Epithelial cell of prostate (primary cell): ENCODE measurements at regions not wholly inside any gene's neighbourhood (a gene's known extent, or its start where the extent isn't known, plus 50 kb on each side); places are given as distances from the start of the nearest gene placed in this dataset.

Source experiments
- DNase-seq: peaks from one replicate; pipeline ENCODE4 v3.0.0-alpha.2; 2011; ENCODE audit warnings: low read depth, low spot score
- H3K27ac ChIP-seq: fragments of 450-650 bp; 2 replicates; pipeline ENCODE4 v1.5.1; 2017; ENCODE audit warnings: mild to moderate bottlenecking

DNA sequence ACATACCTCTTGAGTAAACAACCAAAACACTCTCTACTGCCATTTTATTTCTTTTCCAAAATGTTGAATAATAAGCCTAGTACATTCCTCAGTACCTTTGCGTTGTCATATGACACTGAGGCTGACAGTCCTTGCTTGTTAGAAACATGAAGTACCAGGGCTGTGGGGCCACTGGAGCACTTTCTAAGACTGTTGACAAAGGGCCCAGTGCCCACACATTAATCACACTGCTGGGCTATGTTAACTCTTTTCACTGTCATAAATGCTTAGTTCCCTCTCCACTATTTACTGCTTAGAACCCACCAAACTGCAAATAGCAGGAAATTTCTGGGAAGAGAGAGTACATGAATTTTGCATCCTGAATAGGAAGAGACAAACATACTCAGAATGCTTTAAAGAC, 57.1 kb downstream of the FAM47B start:
- DNase-seq, result no peak
- no peak overlapping the region for H3K27ac ChIP-seq

DNA sequence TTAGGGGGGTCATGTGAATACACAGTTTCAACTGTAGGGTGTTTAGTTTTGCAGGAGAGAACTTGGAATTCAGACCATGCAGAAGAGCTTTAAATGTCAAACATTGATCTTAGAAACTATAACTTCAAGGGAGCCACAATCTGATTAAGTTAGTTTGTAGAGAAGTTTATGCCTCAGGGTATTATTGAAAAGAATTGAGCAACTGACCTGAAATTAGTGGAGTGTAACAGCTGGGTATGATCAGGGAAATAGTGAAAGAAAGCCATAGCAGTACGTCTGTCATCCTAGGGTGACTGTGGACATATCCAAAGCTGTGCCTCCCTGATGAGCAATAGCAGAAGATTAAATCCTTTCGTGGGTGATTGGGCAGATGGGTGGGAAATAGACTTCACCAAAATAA, 63.8 kb downstream of the FAM47B start:
- H3K27ac ChIP-seq, result no peak overlapping the region
- DNase-seq, result no peak

DNA sequence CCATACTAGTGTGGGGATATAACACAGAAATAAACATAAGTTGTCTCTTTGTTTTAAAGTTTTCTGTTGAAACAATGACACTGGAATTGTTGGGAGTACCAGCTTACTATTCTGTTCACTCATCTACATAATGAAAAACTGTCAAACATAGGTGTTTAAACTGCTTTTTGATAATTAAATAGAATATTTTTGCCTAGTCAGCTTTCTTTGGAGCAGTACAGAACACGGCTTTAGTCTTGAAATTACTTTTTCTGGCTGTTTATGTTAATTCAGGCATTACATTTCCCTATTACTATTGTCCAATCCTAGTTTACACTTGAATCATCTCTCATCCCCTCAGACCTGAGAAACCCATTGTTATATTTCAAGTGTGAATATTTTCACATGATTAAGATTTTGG, 73.0 kb downstream of the FAM47B start:
- no peak overlapping the region for H3K27ac ChIP-seq
- DNase-seq, result no peak

DNA sequence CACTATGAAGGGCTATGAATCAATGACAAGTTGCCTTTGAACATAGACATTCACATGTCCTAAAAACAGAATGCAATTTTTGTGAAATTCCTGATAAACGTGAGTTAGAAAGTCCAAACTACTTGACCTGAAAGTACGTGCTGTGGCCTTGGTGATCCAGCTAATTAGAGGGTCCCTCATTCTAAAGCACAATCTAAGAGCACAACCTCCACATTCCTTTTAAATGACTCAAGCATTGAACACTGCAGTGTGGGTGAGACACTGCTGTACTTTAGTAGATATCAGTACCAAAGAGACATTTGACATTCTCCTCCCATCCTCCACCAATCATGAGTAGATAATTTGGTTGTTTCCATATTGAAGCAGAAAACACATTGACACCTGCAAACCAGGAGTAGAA, 73.5 kb downstream of the FAM47B start:
- H3K27ac ChIP-seq, result no peak overlapping the region

DNA sequence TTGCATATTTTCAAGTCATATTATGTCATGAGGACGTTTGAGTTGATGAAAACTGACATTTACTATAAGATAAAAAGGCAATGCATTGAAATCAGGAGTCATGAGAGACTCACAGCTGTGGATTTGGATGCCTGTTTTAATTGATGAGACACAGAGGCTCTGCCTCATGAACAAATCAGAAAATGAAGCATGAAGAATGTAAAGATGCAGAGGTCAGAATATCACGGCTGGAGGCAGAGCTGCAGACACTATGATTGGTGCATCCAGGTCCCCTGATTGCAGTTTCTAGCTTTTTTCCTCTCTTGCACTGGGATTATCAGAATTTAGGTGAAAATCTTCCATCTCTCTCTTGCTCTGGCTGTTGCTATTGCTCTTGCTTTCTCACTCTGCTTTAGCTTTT, 74.7 kb downstream of the FAM47B start:
- H3K27ac ChIP-seq, result no peak overlapping the region
- DNase-seq, result no peak

More for the DNA sequence above, 73.5 kb downstream of the FAM47B start:
- no peak for DNase-seq

DNA sequence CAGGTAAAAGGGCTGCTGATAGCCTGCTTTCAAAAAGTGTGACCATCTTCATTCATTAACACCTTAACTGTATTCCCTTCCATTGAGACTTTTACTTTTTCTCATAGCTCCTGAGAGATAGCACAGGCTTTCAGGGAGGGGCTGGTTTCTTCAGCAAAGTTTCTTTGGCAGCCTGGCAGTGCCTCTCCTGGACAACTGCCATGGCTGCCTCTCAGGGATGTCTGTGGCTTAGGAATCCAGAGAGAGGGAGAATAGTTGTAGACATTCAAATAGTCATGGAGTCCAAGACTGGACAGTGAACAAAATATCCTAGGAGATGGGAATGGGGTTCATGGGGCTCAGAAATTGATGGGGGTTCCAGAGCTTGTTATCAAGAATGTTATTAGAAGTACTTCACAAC, 81.1 kb downstream of the FAM47B start:
- no peak overlapping the region for H3K27ac ChIP-seq
- no peak for DNase-seq

DNA sequence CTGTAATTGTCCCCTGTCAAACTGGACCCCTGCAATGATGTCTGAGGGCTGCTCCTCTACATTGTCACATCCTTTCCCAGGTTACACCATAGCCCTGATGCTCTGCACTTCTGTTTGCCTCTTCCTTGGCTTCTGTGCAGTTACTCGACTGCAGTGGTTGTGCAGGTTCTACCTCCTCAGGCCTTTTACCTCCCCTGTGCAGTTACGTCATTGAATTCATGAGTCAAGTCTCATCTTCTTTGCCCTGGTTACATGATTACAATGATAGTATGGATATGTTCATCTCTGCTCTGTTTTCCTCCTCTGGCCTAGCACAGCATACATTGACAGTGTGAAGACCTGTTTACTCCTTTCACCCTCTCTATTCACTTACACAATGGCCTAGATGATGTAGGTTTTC, 83.2 kb downstream of the FAM47B start:
- DNase-seq, result no peak
- no peak overlapping the region for H3K27ac ChIP-seq

DNA sequence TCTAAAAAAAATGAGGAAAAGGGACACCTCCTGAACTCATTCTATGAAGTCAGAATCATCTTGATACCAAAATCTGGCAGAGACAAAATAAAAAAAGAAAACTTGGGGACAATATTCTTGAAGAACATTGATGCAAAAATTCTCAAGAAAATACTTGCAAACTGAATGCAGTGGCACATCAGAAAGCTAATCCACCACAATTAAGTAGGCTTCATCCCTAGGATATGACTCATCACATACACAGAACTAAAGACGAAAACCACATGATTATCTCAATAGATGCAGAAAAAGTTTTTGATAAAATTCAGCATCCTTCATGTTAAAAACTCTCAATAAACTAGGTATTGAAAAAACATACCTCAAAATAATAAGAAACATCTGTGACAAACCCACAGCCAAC, 98.3 kb downstream of the FAM47B start:
- no peak for DNase-seq

DNA sequence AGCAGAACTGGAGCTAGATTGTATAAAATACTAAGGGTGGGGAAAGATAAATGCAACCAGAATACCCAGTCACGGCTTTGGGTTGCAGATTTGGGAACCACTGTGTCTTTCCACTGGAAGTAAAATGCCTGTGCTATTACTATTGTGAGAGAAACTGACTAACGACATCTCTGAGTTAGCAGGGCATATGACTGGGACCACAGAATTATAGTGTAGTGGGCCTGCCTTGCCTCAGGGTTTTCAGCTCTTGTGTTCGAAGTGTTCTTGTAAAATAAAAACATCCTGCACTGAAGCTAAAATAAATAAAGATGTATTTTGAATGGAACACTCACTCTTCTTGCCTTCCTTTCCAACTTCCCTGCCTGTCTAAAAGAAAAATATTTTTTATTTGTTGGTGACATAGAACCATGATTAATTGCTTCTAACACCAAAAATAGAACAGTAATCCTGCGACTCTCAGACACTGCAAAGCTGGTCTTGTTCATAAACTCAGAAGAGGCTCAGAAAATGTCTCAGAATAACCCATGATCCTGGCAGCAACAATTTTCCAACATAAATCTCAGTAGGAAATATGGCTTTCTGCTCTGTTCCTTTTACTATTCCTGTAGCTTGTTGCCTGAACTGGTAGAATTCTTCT, 104.2 kb downstream of the FAM47B start:
- no peak for DNase-seq
- H3K27ac ChIP-seq, result no peak overlapping the region

More for the DNA sequence above, 98.3 kb downstream of the FAM47B start:
- no peak overlapping the region for H3K27ac ChIP-seq

DNA sequence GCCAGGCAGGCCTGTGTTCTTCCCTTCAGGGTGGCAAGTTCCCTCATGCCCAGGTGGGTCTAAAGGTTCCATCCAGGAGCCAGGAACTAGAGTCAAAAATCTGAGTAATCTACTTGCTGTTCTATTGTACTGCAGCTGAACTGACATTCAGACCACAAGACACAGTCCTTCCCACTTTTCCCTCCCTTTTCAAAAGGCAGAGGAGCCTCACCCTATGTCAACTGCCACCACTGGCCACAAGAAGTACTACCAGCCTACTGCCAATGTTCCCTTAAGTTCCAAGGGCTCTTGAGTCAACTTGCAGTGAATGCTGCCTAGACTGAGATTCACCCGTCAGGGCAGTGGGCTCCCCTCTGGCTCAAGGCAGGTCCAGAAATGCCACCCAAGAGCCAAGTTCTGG, 133.5 kb downstream of the FAM47B start:
- peak; percentile 5 for DNase-seq
- H3K27ac ChIP-seq, result no peak overlapping the region

DNA sequence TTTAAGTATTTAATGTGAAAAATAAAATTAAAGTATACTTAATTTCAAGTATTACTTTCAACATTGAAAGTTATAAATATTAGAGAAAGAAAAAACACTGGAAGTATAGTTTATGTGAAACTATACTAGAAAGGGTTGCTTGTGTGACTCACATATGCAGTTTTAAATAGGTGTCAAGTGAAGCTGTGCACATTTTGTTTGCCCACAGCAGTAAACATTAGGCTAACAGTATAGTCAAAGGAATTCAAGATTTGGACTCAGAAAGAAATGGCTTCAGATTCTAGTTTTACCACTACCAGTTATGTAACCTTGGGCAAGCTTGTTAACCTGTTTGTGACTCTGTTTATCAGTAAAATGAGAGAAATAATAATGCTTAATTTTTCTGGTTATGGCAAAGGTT, 148.2 kb downstream of the FAM47B start:
- no peak overlapping the region for H3K27ac ChIP-seq

DNA sequence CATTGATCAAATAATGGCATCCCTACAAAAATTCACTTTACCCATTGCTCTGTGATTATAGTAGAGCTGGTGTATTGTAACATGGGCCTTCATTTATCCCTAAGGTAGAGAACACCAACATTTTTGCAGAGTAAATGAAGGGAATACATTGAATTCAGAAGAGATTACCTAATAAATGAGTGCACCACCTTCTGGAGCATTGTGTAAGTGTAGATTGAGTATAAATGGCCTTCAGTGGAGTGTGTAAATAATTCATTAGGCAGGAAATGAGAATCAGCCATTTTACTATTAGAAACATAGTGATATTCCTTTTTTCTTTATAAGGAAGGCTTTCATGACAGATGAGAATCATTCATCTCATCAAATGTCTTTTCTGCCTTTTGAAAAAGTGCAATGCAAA, 155.8 kb downstream of the FAM47B start:
- no peak overlapping the region for H3K27ac ChIP-seq
- DNase-seq, result no peak

More for the DNA sequence above, 148.2 kb downstream of the FAM47B start:
- no peak for DNase-seq

DNA sequence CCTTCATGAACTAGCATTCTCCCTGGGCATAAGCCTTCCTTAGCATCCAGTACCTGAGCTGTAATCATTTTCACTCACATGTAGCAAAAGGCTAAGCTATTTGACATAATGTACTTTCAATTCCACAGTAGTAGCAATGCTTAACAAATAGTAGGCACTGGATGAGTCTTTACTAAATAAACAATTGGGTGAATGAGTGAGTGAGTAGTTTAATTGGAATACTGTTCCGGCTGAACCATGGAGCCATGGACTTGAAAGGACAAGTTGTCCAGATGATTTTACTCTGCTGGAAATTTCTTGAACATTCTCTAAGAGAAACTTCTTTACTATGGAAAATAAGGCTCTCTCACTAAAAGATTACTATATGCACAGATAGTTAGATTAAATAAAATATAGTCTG, 159.3 kb downstream of the FAM47B start:
- peak overlapping the region; percentile 53 for H3K27ac ChIP-seq
- DNase-seq, result no peak

DNA sequence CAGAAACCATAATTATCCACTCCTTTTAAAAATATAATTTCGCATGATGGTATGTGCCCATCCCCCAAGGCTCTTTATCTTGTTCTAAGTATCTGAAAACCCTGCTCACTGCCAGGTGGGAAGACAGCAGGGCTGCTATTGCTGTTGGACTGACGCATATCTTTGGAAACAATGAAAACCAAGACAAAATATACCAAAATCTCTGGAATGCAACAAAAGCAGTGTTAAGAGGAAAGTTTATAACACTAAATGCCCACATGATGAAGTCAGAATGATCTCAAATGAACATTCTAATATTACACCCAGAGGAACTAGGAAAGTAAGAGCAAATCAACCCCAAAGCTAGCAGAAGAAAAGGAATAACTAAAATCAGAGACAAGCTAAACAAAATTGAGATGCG, 162.0 kb downstream of the FAM47B start:
- no peak for DNase-seq
- H3K27ac ChIP-seq, result no peak overlapping the region

DNA sequence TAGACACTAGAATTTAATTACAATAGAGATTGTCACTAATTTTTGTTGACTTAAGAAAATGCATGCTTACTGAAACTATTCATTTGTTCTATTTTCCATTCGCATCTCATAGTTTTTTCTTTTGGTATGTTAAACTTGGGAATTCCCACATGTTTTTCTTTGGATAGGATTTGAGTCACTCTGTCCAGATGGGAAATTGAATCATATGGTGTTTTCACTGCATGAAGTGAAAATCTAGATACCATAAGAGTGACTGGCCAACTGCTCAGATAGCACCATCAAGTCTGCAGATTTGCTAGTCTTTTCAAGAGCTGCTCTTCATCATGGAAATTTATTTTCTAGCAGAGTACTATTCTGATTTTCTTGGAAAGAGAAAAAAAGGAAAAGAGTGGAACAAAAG, 172.6 kb downstream of the FAM47B start:
- DNase-seq, result no peak

DNA sequence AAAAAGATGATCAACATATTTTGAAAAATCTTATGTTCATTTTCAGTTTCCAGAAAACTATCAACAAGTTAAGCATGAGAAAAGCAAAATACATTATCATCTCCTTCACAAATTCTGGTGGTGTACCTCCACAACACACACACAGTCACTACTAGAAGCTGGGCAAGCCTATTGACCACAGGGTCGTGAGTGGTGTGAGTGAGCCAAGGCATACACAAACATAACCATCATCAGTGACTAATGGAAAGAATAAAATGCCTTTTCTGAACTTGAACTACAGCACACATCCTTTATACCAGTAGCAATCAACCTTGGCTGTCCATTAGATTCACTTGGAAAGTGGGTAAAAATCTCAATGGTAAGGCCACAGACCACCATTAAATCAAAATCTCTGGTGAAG, 180.2 kb downstream of the FAM47B start:
- no peak for DNase-seq
- H3K27ac ChIP-seq, result no peak overlapping the region

More for the DNA sequence above, 172.6 kb downstream of the FAM47B start:
- no peak overlapping the region for H3K27ac ChIP-seq

DNA sequence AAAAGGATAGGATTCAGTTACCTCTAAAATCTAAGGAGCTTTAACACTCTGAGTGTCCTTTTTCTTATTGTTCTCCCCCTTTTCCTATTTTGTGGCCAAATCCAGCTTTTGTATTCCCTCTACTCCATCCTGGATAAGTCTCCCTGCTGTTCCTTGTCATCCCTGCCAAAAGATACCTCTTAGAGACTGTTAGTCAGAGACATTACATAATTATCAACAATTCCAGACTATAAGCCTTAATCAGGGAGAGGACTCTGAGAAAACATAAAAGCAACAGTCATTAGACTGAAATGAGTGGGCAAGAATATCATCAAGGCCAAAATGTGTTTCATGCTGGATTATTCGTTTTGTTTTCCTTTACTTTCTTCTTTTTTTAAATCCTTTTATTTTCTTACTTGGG, 206.9 kb downstream of the FAM47B start:
- no peak for DNase-seq
- H3K27ac ChIP-seq, result no peak overlapping the region

DNA sequence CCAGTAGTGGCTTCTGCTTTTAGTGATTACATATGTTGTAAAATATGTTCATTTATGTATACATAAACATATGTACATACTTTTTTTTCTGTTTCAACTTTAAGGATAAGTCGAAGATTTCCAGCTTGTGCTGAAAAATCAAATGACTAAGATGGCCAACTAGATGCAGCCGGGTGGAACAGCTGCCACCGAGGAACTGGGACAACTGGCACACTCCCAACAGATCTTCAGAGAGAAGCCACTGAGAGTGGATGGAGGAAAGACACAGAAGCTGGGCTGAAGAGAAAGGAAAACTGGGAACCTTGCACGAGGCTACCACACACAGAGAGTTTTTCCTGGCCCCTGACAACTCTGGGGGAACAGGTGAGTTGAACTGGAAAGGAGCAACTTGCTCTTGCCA, 207.5 kb downstream of the FAM47B start:
- H3K27ac ChIP-seq, result no peak overlapping the region
- no peak for DNase-seq

DNA sequence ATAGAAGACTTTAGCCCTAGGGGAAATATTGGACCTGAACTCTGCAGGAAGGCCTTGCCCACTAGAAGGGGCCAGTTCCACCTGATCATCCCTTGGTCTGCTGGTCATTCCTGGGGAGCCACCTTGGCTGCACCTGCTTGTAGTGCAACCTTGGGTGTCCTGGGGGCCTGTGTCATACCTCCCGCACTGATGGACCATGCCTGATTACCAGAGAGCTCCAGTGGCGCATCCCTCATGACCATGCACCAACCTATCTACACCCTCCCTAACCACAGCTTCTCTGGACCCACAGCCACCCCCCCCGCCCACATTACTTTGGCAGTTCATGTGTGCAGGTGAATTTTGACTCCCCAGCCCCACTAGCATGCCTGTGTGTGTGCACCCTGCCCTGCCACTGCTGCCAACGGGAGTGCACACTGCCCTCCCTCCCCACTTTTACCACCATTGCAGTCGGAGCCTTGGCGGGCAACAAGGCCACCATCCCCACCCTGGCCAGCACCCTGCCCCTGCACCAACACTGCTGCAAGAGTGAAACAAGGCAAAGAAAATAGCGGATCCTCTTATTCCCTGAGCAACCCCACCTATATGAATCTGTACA, 208.1 kb downstream of the FAM47B start:
- H3K27ac ChIP-seq, result no peak overlapping the region
- no peak for DNase-seq

DNA sequence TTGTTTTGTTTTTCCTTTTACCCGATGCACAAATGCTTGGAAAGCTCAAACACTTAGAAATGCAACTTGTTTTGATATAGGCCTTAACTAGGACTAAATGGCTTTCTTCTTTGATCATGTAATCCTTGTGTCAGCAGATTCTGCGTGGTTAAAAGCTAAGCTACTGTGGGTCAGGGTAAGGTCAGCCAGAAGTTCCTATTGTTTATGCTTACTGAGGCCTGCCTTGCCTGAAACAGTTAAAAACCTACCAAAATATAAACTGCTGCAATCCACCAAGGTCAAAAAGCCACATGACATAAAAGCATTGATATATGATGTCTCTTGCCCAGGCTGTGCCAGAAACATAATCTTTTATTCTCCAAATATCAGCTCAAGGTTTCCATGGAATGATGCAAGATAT, 223.4 kb downstream of the FAM47B start:
- DNase-seq, result no peak
- H3K27ac ChIP-seq, result no peak overlapping the region
